ENCODE measurements at regions not wholly inside any gene's neighbourhood (a gene's known extent, or its start where the extent isn't known, plus 50 kb on each side); places are given as distances from the start of the nearest gene placed in this dataset.
"Not testable (repeated sequence)": the region's sequence is repeated elsewhere in the genome, so short reads cannot be mapped to it uniquely, and the experiment has no call there.

DNA sequence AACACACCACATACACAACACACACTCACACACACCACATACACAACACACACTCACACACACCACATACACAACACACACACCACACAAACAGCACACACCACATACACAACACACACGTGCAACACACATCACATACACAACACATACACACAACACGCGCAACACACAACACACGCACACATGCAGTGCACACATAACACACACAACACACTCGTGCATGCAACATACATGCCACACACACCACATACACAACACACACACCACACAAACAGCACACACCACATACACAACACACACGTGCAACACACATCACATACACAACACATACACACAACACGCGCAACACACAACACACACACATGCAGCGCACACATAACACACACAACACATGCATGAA lies 192.8 kb downstream of the C16orf95 start:
- not testable (repeated sequence) for DNase-seq

DNA sequence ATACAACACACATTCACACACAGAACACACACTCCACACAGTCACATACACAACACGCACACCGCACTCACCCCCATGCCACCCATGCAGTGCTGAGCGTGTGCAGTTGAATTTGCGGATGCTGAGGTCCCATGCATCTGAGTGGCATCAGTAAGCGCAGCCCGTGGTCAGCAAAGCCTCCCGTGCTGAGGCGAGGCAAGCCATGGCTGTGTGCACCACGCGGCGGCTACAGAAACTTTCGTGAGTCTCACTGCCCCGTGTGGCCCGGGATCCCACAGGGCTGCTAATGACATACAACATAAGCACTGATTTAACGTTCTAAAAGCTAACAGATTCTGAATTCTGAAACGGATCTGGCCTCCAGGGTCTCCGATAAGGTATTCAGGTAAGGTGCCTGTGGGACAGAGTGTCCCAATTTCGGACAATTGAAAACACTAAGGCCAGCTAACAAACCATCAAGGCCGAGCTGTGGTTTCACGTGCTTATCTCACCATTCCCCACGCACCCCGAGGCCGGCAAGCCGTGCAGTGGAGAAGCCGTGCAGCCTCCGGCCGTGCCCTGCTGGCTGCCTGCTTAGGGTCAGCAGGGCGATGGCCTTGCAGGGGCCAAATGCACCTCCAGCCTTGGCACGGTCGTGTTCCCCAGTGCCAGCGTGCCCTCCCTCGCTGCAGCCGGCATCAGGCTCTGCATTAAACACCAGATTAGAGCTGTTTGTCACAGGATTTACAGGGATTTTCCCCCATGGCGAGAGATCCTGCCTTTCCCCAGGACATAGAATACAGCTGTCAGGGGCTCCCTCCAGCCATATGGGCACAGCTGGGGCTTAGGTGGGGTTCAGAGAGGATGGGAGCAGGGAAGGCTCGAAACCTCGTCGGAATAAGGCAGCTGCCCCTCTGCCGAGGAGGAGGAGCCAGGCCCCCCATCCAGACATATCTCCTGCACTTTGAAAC lies 191.7 kb downstream of the C16orf95 start:
- DNase-seq: no peak

GRCh38 chr16:87126403-87127025 lies 190.7 kb downstream of the C16orf95 start:
- DNase-seq: no peak

GRCh38 chr16:87127061-87127765 lies 190.0 kb downstream of the C16orf95 start:
- no peak for DNase-seq

GRCh38 chr16:87127766-87128147 lies 189.4 kb downstream of the C16orf95 start:
- DNase-seq: no peak

DNA sequence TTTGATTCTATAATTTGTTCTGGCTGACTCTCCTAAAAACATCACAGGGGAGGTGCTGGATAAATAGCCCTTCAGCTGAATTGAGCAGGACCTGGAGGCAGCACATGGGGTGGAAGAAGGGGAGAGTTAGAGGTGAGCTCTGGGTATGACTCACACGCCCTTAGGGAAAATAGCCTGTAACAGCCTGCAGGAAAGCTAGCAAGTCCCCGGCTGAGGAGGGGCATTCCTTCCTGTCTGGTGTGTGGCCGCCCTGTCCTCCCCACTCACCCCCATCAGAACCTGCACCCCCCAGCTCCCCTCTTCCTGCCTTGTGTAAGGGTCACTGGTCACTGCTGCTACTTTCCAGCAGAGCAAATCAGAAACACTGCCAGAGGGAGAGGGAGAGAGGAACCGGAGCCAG lies 187.4 kb downstream of the C16orf95 start:
- no peak for DNase-seq

GRCh38 chr16:87131061-87131995 lies 185.9 kb downstream of the C16orf95 start:
- DNase-seq: no peak

GRCh38 chr16:87131996-87132345 lies 185.2 kb downstream of the C16orf95 start:
- DNase-seq: no peak

DNA sequence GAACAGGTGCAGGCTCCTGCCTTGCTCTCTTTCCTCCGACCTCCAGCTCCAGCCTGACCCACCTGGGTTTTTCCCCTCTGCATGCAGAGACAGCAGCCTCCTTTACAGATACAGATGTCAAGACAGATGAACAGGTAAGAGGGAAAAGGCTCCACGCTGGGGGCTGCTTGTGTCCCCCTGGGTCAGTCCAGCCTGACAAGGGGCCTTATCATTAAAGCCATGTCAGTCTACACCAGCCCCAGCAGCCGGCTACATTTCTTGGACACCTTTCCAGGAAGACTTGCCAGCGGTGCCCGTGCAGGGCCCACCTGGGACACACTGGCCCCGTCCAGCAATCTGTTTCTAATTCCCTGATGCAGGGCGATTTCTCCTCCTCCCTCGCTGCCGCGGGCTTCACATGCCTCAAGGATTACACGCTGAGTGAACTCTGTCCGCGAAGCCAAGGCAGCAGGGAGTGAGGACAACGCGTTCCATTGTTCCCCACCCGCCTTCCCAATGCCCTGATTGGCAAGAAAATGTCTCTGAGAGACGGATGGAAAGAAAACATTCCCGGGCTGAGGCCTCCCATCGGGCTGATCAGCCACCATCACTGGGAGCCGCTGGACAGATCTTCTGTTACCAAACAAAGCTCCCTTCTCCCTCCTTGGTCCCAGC lies 184.7 kb downstream of the C16orf95 start:
- DNase-seq: no peak

- no peak for DNase-seq
Observed at GRCh38 chr16:87133112-87133850, 183.9 kb downstream of the C16orf95 start.

DNA sequence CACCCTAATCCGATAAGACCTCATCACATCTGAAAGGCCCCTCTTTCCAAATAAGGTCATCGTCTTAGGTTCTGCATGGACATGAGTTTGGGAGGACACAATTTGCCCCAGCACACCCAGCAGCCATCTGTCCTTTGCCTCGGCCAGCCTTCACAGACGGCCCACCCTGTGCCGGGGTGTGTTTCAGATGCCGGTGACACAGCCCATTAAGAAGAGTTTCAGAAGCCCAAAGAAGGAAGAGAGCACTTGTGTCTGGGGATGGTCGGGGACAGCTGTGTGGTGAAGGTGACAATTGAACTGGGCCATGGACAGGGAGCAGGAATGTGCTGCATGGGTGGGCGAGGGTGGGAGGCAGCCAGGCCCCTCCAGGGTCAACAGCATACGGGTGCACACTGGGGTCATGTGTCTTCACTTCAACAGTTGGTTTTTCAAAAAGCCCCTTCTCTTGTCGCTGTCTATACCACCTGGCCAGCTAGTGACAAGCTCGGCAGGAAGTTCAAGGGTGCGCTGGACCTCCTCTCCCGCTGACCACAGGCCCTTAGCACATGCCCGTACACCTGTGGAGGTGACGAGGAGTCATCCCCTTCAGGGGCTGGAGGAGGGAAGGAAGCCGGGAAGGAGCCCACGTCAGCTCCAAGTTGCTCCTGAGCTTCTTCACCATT lies 183.1 kb downstream of the C16orf95 start:
- no peak for DNase-seq

DNA sequence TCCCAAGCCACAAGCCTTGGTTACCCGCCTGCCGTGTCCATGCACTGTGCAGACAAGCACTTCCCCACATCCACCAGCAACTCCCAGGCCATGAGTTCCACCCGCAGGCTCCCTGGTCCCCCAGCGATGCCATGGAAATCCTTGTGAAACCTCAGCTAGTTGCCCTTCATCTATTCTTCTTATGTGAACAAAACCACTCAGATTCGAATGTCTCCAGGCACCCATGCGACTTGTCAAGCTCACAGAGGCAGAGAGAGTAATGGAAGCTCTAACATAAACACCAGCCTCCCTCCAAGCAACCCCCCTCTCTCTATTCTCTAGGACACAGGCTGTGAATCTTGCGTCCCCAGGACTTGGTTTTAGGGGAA lies 182.6 kb downstream of the C16orf95 start:
- no peak for DNase-seq

- no peak for DNase-seq
Observed at GRCh38 chr16:87135246-87136030, 181.8 kb downstream of the C16orf95 start.

DNA sequence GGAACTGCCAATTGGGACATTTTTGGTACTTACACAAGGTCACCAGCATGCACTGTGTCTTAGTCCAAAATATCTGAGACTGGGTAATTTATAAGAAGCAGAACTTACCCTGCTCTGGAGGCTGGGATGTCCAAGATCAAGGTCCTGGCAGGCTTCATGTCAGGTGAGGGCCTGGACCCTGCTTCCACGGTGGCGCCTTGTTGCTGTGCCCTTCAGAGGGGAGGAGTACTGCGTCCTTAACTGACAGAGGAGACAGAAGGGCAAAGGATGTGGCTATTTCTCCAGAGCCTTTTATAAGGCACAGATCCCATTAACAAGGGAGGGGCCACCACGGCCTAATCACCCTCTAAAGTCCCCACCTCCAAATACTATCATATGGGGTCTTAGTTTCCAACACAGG lies 178.9 kb downstream of the C16orf95 start:
- DNase-seq: no peak

GRCh38 chr16:87138738-87139267 lies 178.4 kb downstream of the C16orf95 start:
- DNase-seq: no peak

DNA sequence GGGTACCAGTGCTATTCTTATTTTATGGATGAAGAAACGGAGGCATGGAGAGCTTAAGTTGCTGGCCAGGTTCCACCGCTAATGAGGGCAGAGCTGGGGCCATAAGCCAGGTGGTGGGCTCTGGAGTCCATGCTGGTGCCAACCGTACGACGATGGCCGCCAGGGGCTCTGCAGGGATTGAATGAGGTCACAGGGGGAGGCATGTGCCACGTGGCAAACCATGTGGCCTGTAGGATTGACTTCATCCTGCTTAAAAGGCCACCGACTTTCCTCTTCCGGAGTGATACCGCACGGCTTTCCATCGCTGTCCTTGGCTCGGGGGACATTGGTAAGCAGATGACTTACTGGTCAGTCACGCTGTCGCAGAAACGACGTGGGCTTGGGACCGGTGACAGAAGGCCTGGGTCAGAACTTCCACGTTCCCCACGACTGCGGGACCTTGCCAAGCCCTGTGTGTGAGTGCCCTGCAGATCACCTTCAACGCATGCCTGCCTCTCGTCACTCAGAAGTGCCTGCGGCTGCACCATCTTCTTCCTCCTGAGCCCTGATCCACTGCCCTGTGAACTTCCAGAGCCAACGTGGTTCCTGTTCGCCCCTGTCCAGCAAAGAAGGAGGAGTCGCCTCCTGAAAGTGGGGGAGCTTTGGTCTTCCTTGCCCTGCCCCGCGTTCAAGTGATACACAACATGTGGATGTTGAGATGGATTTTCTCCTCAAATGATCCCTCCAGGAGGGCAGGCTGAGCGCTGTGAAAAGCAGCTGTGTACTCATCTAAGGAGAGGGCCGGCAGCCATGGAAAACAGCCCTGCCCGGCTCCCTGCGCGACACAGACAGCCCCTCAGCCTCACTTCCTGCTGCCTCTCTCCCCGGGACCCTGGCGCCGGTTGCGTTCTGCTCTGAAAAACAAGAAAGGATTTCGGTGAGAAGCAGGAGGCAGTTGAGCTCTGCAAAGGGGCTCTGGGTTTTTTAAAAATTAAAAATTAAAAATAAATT lies 176.7 kb downstream of the C16orf95 start:
- no peak for DNase-seq

- no peak for DNase-seq
Observed at GRCh38 chr16:87141402-87141801, 175.8 kb downstream of the C16orf95 start.

DNA sequence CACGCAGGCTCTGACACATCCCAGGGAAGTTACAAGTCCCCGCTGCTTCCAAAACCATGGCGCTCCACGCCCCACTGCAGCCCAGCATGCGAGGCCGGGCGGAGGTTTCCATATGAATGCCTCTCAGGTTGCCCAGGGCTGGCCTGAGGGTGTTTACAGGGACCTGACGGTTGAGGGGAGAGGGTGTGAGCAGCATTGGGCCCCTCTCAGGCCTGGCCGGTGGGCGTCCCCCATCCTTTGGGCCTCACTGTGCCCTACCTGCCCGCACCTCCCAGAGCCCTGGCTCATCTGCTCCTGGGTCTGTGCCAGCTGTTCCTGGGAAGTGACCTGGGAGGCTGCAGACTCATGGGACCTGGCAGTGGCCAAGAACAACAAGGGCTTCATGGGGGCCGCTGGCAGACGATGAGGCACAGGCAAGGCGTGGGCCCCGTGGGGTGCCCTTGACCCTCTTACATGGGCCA lies 173.5 kb downstream of the C16orf95 start:
- no peak for DNase-seq
